IMR-90 (cell line): ENCODE measurements at regions not wholly inside any gene's neighbourhood (a gene's known extent, or its start where the extent isn't known, plus 50 kb on each side); places are given as distances from the start of the nearest gene placed in this dataset.

Source experiments
- ATAC-seq: fragments of 200-7000 bp; cut with Tn5 transposase; 2 replicates; pipeline ENCODE4 v1.9.1; 2020; ENCODE audit warnings: low read depth, mild to moderate bottlenecking, moderate library complexity
- BruUV-seq: library from RNA; stranded (reverse); fragments of 400-500 nt; replicated peaks from 2 replicates; lab custom pipeline; 2021; lab: Mats Ljungman, UMichigan
- CTCF ChIA-PET: fragments of 300-600 bp; formaldehyde crosslinking; extraction: SDS; loops from one replicate; lab custom pipeline; 2021; ENCODE audit warnings: antibody characterized with exemption; lab: Yijun Ruan, JAX
- POLR2A ChIA-PET: fragments of 300-600 bp; sonication (Branson Sonifier 250); formaldehyde crosslinking; loops from one replicate; lab custom pipeline; 2022; ENCODE audit warnings: antibody characterized with exemption; ENCODE audit not compliant: unreplicated experiment; lab: Charles Lee
- DNase-seq: peaks from one replicate; pipeline ENCODE4 v3.0.0; 2013
- H2AFZ ChIP-seq: replicated peaks from 2 replicates; pipeline ENCODE3; 2013; ENCODE audit warnings: low read length, mild to moderate bottlenecking; ENCODE audit not compliant: poor library complexity
- H2AK5ac ChIP-seq: 2 replicates; pipeline ENCODE4 v1.6.1; 2013; ENCODE audit warnings: low read depth, low read length, inconsistent platforms
- H2AK9ac ChIP-seq: replicated peaks from 2 replicates; pipeline ENCODE3; 2013; ENCODE audit warnings: mild to moderate bottlenecking, low read depth, low read length, moderate library complexity; ENCODE audit not compliant: poor library complexity
- H2BK120ac ChIP-seq: 2 replicates; pipeline ENCODE4 v1.6.1; 2013; ENCODE audit warnings: low read depth, low read length, inconsistent platforms
- H2BK15ac ChIP-seq: 3 replicates; pipeline ENCODE4 v1.6.1; 2013; ENCODE audit warnings: low read depth, low read length, inconsistent platforms
- H2BK20ac ChIP-seq: 2 replicates; pipeline ENCODE4 v1.6.1; 2013; ENCODE audit warnings: low read depth, mild to moderate bottlenecking, inconsistent platforms, low read length, moderate library complexity
- H2BK5ac ChIP-seq: 2 replicates; pipeline ENCODE4 v1.6.1; 2013; ENCODE audit warnings: mild to moderate bottlenecking, low read depth, low read length, inconsistent platforms; ENCODE audit not compliant: poor library complexity, severe bottlenecking
- H3K14ac ChIP-seq: replicated peaks from 2 replicates; pipeline ENCODE4 v1.6.1; 2013; ENCODE audit warnings: low read depth, low read length, inconsistent platforms
- H3K18ac ChIP-seq: 2 replicates; pipeline ENCODE4 v1.6.1; 2013; ENCODE audit warnings: low read depth, low read length, control low read depth
- H3K23ac ChIP-seq: 2 replicates; pipeline ENCODE4 v1.6.1; 2013; ENCODE audit warnings: low read depth, low read length, inconsistent platforms
- H3K27ac ChIP-seq: 2 replicates; pipeline ENCODE4 v1.5.1; 2013; ENCODE audit warnings: mild to moderate bottlenecking, control low read depth, low read length; ENCODE audit not compliant: insufficient read depth
- H3K27me3 ChIP-seq: 2 replicates; pipeline ENCODE4 v1.6.1; 2013; ENCODE audit warnings: low read length; ENCODE audit not compliant: control insufficient read depth, insufficient read depth
- H3K36me3 ChIP-seq: 2 replicates; pipeline ENCODE4 v1.6.1; 2013; ENCODE audit warnings: low read length, mixed read lengths; ENCODE audit not compliant: control insufficient read depth, insufficient read depth
- H3K4ac ChIP-seq: 2 replicates; pipeline ENCODE4 v1.6.1; 2013; ENCODE audit warnings: low read depth, low read length, inconsistent platforms
- H3K4me1 ChIP-seq: 2 replicates; pipeline ENCODE4 v1.6.1; 2013; ENCODE audit warnings: low read length, mixed read lengths; ENCODE audit not compliant: control insufficient read depth, insufficient read depth
- H3K4me2 ChIP-seq: 2 replicates; pipeline ENCODE4 v1.6.1; 2013; ENCODE audit warnings: low read depth, mild to moderate bottlenecking, control low read depth, low read length, moderate library complexity
- H3K4me3 ChIP-seq: 2 replicates; pipeline ENCODE4 v1.5.1; 2013; ENCODE audit warnings: low read depth, mild to moderate bottlenecking, control low read depth, low read length, moderate library complexity; ENCODE audit not compliant: insufficient read depth
- H3K56ac ChIP-seq: 2 replicates; pipeline ENCODE4 v1.6.1; 2013; ENCODE audit warnings: low read length, inconsistent platforms; ENCODE audit not compliant: insufficient read depth; ENCODE audit errors: extremely low read depth
- H3K79me1 ChIP-seq, 2 experiments: 2 replicates each; pipeline ENCODE4 v1.6.1; 2013; ENCODE audit warnings: low read length in 2 of 2, inconsistent platforms in 1 of 2, low read depth in 1 of 2
- H3K9ac ChIP-seq: 2 replicates; pipeline ENCODE4 v1.6.1; 2013; ENCODE audit warnings: low read depth, low read length, control low read depth
- H3K9me1 ChIP-seq: 2 replicates; pipeline ENCODE4 v1.6.1; 2013; ENCODE audit warnings: low read length, inconsistent platforms; ENCODE audit not compliant: insufficient read depth
- H3K9me3 ChIP-seq: 2 replicates; pipeline ENCODE4 v1.6.1; 2013; ENCODE audit warnings: low read length; ENCODE audit not compliant: control insufficient read depth, insufficient read depth
- H4K20me1 ChIP-seq: 2 replicates; pipeline ENCODE4 v1.6.1; 2013; ENCODE audit warnings: low read length, inconsistent platforms; ENCODE audit not compliant: insufficient read depth
- H4K5ac ChIP-seq: 2 replicates; pipeline ENCODE4 v1.6.1; 2013; ENCODE audit warnings: mild to moderate bottlenecking, low read depth, low read length, control low read depth
- H4K8ac ChIP-seq, 2 experiments: 2 replicates each; pipeline ENCODE4 v1.6.1; 2013; ENCODE audit warnings: low read depth in 2 of 2, low read length in 2 of 2, control low read depth in 1 of 2, inconsistent platforms in 1 of 2
- H4K91ac ChIP-seq: 2 replicates; pipeline ENCODE4 v1.6.1; 2013; ENCODE audit warnings: low read depth, low read length, inconsistent platforms; ENCODE audit not compliant: insufficient read depth
- BHLHE40 ChIP-seq: fragments of 150-350 bp; IDR thresholded peaks from 2 replicates; pipeline ENCODE4 v1.6.1; 2016; ENCODE audit warnings: mild to moderate bottlenecking, low read depth, low read length
- CEBPB ChIP-seq: IDR thresholded peaks from 2 replicates; pipeline ENCODE4 v1.6.1; 2012; ENCODE audit warnings: low read depth, low read length, improper control_type of control experiment
- CHD1 ChIP-seq: IDR thresholded peaks from 2 replicates; pipeline ENCODE4 v1.6.1; 2012; ENCODE audit warnings: low read depth, low read length, improper control_type of control experiment
- FOS ChIP-seq: fragments of 150-350 bp; IDR thresholded peaks from 2 replicates; pipeline ENCODE4 v1.6.1; 2016; ENCODE audit warnings: low read depth, low read length
- MAFK ChIP-seq: IDR thresholded peaks from 2 replicates; pipeline ENCODE4 v1.6.1; 2012; ENCODE audit warnings: low read depth, low read length, improper control_type of control experiment
- MAZ ChIP-seq: IDR thresholded peaks from 2 replicates; pipeline ENCODE4 v1.6.1; 2012; ENCODE audit warnings: low read depth, mild to moderate bottlenecking, low read length, improper control_type of control experiment, moderate library complexity, borderline replicate concordance
- MXI1 ChIP-seq: IDR thresholded peaks from 2 replicates; pipeline ENCODE4 v1.6.1; 2012; ENCODE audit warnings: low read depth, mild to moderate bottlenecking, low read length, moderate library complexity, borderline replicate concordance
- POLR2A ChIP-seq: IDR thresholded peaks from 2 replicates; pipeline ENCODE4 v1.6.1; 2012; ENCODE audit warnings: mild to moderate bottlenecking, low read depth, low read length
- RAD21 ChIP-seq: IDR thresholded peaks from 2 replicates; pipeline ENCODE4 v1.6.1; 2012; ENCODE audit warnings: low read length, improper control_type of control experiment
- RCOR1 ChIP-seq: IDR thresholded peaks from 2 replicates; pipeline ENCODE4 v1.6.1; 2012; ENCODE audit warnings: mild to moderate bottlenecking, low read length, improper control_type of control experiment; ENCODE audit not compliant: insufficient replicate concordance
- RFX5 ChIP-seq: IDR thresholded peaks from 2 replicates; pipeline ENCODE4 v1.8.0; 2012; ENCODE audit warnings: low read depth, mild to moderate bottlenecking, low read length, moderate library complexity
- SMC3 ChIP-seq: fragments of 150-350 bp; IDR thresholded peaks from 2 replicates; pipeline ENCODE4 v1.6.1; 2016; ENCODE audit warnings: low read depth, mild to moderate bottlenecking, antibody characterized with exemption, low read length, moderate library complexity
- WGBS, 2 experiments: methylation state at CpG; one replicate each; pipeline versions ENCODE4 v1.1.5 to v1.1.7; 2013; ENCODE audit warnings: missing lambda C conversion rate in 2 of 2; ENCODE audit not compliant: insufficient read length in 1 of 2; ENCODE audit errors: extremely low coverage in 2 of 2; 5-methylcytosine and 5-hydroxymethylcytosine counted together
- dilution Hi-C: fragments of 300-500 bp; cut with HindIII; formaldehyde crosslinking; loops from one replicate; pipeline ENCODE4 v1.14.3; 2018; ENCODE audit warnings: low sequenced_read_pairs; ENCODE audit not compliant: unreplicated experiment
- in situ Hi-C: fragments of 300-500 bp; cut with MboI; formaldehyde crosslinking; loops from 3 replicates; pipeline ENCODE4 v1.14.3; 2019; ENCODE audit warnings: low sequenced_read_pairs, inconsistent platforms, mixed read lengths
- intact Hi-C: fragments of 100-400 bp; cut with micrococcal nuclease; formaldehyde crosslinking; loops from 2 replicates; pipeline ENCODE4 v1.10.0; 2022
- TF ChIP-seq, protein P1 (sequence below): fragments of 150-350 bp; IDR thresholded peaks from 2 replicates; pipeline ENCODE4 v1.6.1; 2017; ENCODE audit warnings: mild to moderate bottlenecking, antibody characterized with exemption, low read length, low read depth
- TF ChIP-seq, protein P2 (sequence below): conservative IDR thresholded peaks from 2 replicates; pipeline ENCODE4 v1.5.1; 2012; ENCODE audit warnings: mild to moderate bottlenecking, low read depth, low read length, improper control_type of control experiment
- TF ChIP-seq, protein P3 (sequence below): fragments of 150-350 bp; IDR thresholded peaks from 2 replicates; pipeline ENCODE4 v1.6.1; 2016; ENCODE audit warnings: low read depth, mild to moderate bottlenecking, low read length, moderate library complexity, borderline replicate concordance

DNA sequence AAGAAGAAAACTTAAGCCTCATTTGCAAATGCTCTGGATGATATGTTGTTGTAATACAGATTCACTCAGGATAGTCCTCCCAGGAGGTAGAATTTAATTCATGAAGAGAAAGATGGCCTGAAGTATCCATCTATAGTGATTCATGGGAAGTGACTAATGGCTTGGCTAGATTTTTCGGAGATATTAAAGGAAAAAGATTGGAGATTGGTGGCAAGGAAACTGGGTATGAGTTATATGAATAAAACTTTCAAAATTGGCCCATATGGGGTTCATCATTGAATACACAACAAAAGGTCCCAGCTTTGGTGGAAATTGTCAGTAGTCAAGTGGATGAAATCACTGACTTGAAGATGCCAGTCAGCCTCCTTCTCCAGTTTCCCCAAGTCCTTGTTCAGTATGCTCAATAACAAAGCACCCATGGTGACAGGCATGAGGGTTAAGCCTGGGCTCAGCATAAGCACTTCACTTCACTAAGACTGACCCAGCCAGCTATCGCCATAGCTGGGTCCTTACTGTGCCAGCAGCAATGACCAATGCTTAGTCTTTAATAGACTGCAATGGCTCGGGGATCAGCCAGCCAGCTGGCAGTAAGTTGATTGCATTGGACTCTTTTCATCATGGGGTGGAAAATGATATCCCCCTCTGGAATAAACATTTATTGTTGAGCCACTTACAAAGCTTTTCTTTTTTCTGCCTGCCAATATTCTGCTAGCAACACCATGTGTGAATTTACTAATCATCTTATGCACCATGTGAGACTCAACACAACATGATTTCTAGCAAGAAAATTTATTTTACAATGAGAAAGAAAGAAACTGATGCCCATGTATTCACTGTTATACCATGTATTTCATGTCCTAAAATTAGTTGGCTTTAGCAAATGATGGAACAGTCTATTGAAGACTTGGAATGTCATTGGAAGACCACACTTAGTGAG is 176.6 kb upstream of the TACR1 start:
- H2BK15ac ChIP-seq, result no peak overlapping the region
- CTCF ChIA-PET, result interaction anchor here (0.6 kb wide), 1 partner anchor 9 kb away, joined by 3 read pairs; no protein-coding TSS in a partner anchor
- peak overlapping the region; percentile 72 for H2AFZ ChIP-seq
- no peak overlapping the region for H2AK9ac ChIP-seq
- no peak overlapping the region for H3K4me3 ChIP-seq
- H3K27ac ChIP-seq, result no peak overlapping the region
- H3K4me1 ChIP-seq, result no peaks in the 10 kb centered on the region
- H3K9ac ChIP-seq, result no peak overlapping the region
- no peaks in the 10 kb centered on the region for H4K20me1 ChIP-seq
- in situ Hi-C loops (no loop called here), intact Hi-C loops (no loop called here), dilution Hi-C loops (no loop called here)
- no peaks in the 10 kb centered on the region; the same call in 1 of the 2 replicates for H3K27me3 ChIP-seq
- no CpG with 5 or more reads among the region's 3 CpGs for WGBS, 2 experiments
- H2AK5ac ChIP-seq, result no peak overlapping the region
- H3K56ac ChIP-seq, result no peak overlapping the region
- DNase-seq (peak; percentile 19), ATAC-seq (no peak)
- H3K18ac ChIP-seq, result no peak overlapping the region
- BruUV-seq, result no TSS peak
- POLR2A ChIA-PET, result no interaction called here
- H4K8ac ChIP-seq, result no peak overlapping the region
- H4K91ac ChIP-seq, result no peak overlapping the region
- no peak overlapping the region for H2BK5ac ChIP-seq
- H3K79me1 ChIP-seq, result no peaks in the 10 kb centered on the region
- no peak overlapping the region for H4K5ac ChIP-seq
- no peak overlapping the region for H3K14ac ChIP-seq
- no peak overlapping the region for H3K4ac ChIP-seq
- no peak overlapping the region for H3K23ac ChIP-seq
- no peak overlapping the region for H3K4me2 ChIP-seq
- H3K36me3 ChIP-seq, result no peaks in the 10 kb centered on the region
- H3K9me1 ChIP-seq, result peaks cover 3% of the 10 kb centered on the region; the same call in 1 of the 2 replicates
- H2BK20ac ChIP-seq, result no peak overlapping the region
- H2BK120ac ChIP-seq, result no peak overlapping the region
- no peaks in the 10 kb centered on the region for H3K9me3 ChIP-seq
- no peak for TF ChIP-seq BHLHE40
- TF ChIP-seq RAD21, result no peak
- no peak for TF ChIP-seq POLR2A
- TF ChIP-seq MXI1, result no peak
- no peak for TF ChIP-seq FOS
- TF ChIP-seq, protein P1, sequence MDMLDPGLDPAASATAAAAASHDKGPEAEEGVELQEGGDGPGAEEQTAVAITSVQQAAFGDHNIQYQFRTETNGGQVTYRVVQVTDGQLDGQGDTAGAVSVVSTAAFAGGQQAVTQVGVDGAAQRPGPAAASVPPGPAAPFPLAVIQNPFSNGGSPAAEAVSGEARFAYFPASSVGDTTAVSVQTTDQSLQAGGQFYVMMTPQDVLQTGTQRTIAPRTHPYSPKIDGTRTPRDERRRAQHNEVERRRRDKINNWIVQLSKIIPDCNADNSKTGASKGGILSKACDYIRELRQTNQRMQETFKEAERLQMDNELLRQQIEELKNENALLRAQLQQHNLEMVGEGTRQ, result no peak
- no peak for TF ChIP-seq MAZ
- TF ChIP-seq CHD1, result no peak
- no peak for TF ChIP-seq RFX5
- TF ChIP-seq CEBPB, result no peak
- TF ChIP-seq MAFK, result no peak
- no peak for TF ChIP-seq SMC3
- TF ChIP-seq RCOR1, result no peak
- TF ChIP-seq, protein P2, sequence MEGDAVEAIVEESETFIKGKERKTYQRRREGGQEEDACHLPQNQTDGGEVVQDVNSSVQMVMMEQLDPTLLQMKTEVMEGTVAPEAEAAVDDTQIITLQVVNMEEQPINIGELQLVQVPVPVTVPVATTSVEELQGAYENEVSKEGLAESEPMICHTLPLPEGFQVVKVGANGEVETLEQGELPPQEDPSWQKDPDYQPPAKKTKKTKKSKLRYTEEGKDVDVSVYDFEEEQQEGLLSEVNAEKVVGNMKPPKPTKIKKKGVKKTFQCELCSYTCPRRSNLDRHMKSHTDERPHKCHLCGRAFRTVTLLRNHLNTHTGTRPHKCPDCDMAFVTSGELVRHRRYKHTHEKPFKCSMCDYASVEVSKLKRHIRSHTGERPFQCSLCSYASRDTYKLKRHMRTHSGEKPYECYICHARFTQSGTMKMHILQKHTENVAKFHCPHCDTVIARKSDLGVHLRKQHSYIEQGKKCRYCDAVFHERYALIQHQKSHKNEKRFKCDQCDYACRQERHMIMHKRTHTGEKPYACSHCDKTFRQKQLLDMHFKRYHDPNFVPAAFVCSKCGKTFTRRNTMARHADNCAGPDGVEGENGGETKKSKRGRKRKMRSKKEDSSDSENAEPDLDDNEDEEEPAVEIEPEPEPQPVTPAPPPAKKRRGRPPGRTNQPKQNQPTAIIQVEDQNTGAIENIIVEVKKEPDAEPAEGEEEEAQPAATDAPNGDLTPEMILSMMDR, result no peak
- TF ChIP-seq, protein P3, sequence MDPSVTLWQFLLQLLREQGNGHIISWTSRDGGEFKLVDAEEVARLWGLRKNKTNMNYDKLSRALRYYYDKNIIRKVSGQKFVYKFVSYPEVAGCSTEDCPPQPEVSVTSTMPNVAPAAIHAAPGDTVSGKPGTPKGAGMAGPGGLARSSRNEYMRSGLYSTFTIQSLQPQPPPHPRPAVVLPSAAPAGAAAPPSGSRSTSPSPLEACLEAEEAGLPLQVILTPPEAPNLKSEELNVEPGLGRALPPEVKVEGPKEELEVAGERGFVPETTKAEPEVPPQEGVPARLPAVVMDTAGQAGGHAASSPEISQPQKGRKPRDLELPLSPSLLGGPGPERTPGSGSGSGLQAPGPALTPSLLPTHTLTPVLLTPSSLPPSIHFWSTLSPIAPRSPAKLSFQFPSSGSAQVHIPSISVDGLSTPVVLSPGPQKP, result no peak
